ENCODE measurements at regions not wholly inside any gene's neighbourhood (a gene's known extent, or its start where the extent isn't known, plus 50 kb on each side); places are given as distances from the start of the nearest gene placed in this dataset.

DNA sequence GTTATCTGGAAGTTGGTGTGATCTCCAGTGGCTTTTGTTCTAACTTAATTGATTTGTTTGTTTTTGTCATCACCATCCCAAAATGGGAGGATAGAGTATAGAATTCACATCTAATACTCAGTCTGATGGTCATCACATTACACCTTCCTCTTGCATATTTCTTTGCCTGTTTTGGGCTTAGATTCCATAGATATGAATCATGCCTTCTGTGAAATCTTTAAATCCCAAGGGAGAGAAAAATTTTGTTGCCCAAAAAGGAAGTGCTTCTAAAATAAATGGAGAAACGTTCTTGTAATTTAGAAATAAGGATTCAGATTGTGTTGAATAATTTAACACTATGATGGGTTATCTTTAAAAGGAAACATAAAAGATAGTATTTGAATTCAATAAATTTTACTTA, 446.0 kb upstream of the LRRC7 start:
- no peak for TF ChIP-seq JUNB (IDR thresholded peaks at IDR 0.05)
- TF ChIP-seq, protein P1, sequence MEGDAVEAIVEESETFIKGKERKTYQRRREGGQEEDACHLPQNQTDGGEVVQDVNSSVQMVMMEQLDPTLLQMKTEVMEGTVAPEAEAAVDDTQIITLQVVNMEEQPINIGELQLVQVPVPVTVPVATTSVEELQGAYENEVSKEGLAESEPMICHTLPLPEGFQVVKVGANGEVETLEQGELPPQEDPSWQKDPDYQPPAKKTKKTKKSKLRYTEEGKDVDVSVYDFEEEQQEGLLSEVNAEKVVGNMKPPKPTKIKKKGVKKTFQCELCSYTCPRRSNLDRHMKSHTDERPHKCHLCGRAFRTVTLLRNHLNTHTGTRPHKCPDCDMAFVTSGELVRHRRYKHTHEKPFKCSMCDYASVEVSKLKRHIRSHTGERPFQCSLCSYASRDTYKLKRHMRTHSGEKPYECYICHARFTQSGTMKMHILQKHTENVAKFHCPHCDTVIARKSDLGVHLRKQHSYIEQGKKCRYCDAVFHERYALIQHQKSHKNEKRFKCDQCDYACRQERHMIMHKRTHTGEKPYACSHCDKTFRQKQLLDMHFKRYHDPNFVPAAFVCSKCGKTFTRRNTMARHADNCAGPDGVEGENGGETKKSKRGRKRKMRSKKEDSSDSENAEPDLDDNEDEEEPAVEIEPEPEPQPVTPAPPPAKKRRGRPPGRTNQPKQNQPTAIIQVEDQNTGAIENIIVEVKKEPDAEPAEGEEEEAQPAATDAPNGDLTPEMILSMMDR (IDR thresholded peaks at IDR 0.05), result no peak
- no peak for TF ChIP-seq JUN (IDR thresholded peaks at IDR 0.05)
- no peak for TF ChIP-seq RCOR1 (IDR thresholded peaks at IDR 0.05; ENCODE audit: low read depth, low read length)
- no peak for TF ChIP-seq POLR2A (IDR thresholded peaks at IDR 0.05; ENCODE audit: low read length)
- no peak for TF ChIP-seq KDM1A (IDR thresholded peaks at IDR 0.05; ENCODE audit: low read depth)
- no peak for TF ChIP-seq RNF2 (IDR thresholded peaks at IDR 0.05; ENCODE audit: borderline replicate concordance, low read depth)
- TF ChIP-seq BHLHE40 (IDR thresholded peaks at IDR 0.05; ENCODE audit: low read depth, low read length), result no peak
- TF ChIP-seq, protein P2, sequence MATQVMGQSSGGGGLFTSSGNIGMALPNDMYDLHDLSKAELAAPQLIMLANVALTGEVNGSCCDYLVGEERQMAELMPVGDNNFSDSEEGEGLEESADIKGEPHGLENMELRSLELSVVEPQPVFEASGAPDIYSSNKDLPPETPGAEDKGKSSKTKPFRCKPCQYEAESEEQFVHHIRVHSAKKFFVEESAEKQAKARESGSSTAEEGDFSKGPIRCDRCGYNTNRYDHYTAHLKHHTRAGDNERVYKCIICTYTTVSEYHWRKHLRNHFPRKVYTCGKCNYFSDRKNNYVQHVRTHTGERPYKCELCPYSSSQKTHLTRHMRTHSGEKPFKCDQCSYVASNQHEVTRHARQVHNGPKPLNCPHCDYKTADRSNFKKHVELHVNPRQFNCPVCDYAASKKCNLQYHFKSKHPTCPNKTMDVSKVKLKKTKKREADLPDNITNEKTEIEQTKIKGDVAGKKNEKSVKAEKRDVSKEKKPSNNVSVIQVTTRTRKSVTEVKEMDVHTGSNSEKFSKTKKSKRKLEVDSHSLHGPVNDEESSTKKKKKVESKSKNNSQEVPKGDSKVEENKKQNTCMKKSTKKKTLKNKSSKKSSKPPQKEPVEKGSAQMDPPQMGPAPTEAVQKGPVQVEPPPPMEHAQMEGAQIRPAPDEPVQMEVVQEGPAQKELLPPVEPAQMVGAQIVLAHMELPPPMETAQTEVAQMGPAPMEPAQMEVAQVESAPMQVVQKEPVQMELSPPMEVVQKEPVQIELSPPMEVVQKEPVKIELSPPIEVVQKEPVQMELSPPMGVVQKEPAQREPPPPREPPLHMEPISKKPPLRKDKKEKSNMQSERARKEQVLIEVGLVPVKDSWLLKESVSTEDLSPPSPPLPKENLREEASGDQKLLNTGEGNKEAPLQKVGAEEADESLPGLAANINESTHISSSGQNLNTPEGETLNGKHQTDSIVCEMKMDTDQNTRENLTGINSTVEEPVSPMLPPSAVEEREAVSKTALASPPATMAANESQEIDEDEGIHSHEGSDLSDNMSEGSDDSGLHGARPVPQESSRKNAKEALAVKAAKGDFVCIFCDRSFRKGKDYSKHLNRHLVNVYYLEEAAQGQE (IDR thresholded peaks at IDR 0.05), result no peak
- no peak for TF ChIP-seq MYC (IDR thresholded peaks at IDR 0.05; ENCODE audit: borderline replicate concordance, low read length)

All from A549 (cell line).